ENCODE measurements at regions not wholly inside any gene's neighbourhood (a gene's known extent, or its start where the extent isn't known, plus 50 kb on each side); places are given as distances from the start of the nearest gene placed in this dataset.

GRCh38 chr16:27123795-27124409 lies 57.2 kb downstream of the C16orf82 start:
- no peak for DNase-seq

GRCh38 chr16:27127308-27127707 lies 60.6 kb downstream of the C16orf82 start:
- DNase-seq, result no peak

- no peak for DNase-seq
Measured at GRCh38 chr16:27129401-27129800, 62.7 kb downstream of the C16orf82 start.

GRCh38 chr16:27138257-27138656 lies 65.1 kb upstream of the KDM8 start:
- DNase-seq, result no peak

- no peak for DNase-seq
Measured at GRCh38 chr16:27145630-27146029, 57.7 kb upstream of the KDM8 start.

- no peak for DNase-seq
Measured at GRCh38 chr16:27149986-27150385, 53.3 kb upstream of the KDM8 start.

- DNase-seq, result peak; percentile 25
Measured at GRCh38 chr16:27152121-27152520, 51.2 kb upstream of the KDM8 start.

- DNase-seq, result peak; percentile 17
Measured at GRCh38 chr16:27152801-27153200, 50.5 kb upstream of the KDM8 start.

Measured in suppressor macrophage treated with lipopolysaccharide for 4 hours (primary cell).